ENCODE measurements at regions not wholly inside any gene's neighbourhood (a gene's known extent, or its start where the extent isn't known, plus 50 kb on each side); places are given as distances from the start of the nearest gene placed in this dataset.

DNA sequence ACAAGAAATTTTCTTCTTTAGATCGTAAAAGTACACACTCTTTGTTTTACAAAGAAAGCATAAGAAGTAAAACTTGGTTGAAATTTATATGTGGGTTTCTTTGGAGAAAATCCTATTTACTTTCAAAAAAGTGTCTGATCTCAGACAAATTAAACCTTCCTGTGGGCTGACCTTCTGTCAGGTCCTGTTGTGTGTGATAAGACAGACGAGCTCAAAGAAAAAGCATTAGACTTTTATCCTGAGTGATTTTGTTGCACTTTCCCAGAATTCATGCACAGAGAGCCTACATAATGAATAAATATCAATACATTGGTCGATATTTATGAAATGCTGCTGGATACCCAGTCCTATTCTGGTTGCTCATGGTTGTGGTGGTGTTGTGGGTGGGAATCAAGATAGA lies 302.1 kb upstream of the SYNCRIP start:
- TF ChIP-seq GATA2 (IDR thresholded peaks at IDR 0.05; ENCODE audit: low read depth, low read length) (no peak), GATA3 (IDR thresholded peaks at IDR 0.05; ENCODE audit: low read depth, low read length) (no peak)

Data from SH-SY5Y (cell line).